ENCODE measurements at regions not wholly inside any gene's neighbourhood (a gene's known extent, or its start where the extent isn't known, plus 50 kb on each side); places are given as distances from the start of the nearest gene placed in this dataset.

DNA sequence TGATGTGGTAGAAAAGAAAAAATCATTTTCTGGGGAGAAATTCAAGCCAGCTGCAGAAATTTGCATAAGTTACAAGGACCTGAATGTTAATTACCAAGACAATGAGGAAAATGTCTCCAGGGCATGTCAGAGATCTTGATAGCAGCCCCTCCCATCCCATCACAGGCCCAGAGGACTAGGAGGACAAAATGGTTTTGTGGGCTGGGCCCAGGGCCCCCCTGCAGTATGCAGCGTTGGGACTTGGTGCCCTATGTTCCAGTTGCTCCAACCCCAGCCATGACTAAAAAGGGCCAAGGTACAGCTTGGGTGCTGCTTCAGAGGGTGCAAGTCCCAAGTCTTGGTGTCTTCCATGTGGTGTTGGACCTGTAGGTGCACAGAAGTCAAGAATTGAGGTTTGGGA, 76.6 kb upstream of the SOX1 start:
- ATAC-seq, result no peak
- in situ Hi-C loops (cut with MboI) (no loop called here), intact Hi-C loops (cut with micrococcal nuclease; ENCODE audit: unreplicated experiment) (no loop called here)
- H3K36me3 ChIP-seq (ENCODE audit: control insufficient read depth in 2 of 2, insufficient read depth in 2 of 2, low read length in 1 of 2), result no peaks in the 10 kb centered on the region
- H3K4me2 ChIP-seq (ENCODE audit: control insufficient read depth, insufficient read depth), result no peak overlapping the region
- no peak overlapping the region for H3K9ac ChIP-seq (ENCODE audit: control insufficient read depth, insufficient read depth, low read length)
- H2AFZ ChIP-seq (ENCODE audit: control insufficient read depth, low read depth, low read length), result no peak overlapping the region
- H3K79me2 ChIP-seq (ENCODE audit: control insufficient read depth, insufficient read depth, low read length), result no peaks in the 10 kb centered on the region
- BruUV-seq (replicated peaks), result no TSS peak
- TF ChIP-seq, protein P1, sequence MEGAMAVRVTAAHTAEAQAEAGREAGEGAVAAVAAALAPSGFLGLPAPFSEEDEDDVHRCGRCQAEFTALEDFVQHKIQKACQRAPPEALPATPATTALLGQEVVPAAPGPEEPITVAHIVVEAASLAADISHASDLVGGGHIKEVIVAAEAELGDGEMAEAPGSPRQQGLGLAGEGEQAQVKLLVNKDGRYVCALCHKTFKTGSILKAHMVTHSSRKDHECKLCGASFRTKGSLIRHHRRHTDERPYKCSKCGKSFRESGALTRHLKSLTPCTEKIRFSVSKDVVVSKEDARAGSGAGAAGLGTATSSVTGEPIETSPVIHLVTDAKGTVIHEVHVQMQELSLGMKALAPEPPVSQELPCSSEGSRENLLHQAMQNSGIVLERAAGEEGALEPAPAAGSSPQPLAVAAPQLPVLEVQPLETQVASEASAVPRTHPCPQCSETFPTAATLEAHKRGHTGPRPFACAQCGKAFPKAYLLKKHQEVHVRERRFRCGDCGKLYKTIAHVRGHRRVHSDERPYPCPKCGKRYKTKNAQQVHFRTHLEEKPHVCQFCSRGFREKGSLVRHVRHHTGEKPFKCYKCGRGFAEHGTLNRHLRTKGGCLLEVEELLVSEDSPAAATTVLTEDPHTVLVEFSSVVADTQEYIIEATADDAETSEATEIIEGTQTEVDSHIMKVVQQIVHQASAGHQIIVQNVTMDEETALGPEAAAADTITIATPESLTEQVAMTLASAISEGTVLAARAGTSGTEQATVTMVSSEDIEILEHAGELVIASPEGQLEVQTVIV (IDR thresholded peaks at IDR 0.05; ENCODE audit: borderline replicate concordance, partially characterized antibody), result no peak
- TF ChIP-seq NFXL1 (IDR thresholded peaks at IDR 0.05; ENCODE audit: borderline replicate concordance) (no peak), TCF12 (IDR thresholded peaks at IDR 0.05; ENCODE audit: low read depth, low read length) (no peak), MYB (IDR thresholded peaks at IDR 0.05; ENCODE audit: borderline replicate concordance, low read depth, low read length) (no peak), SREBF1 (IDR thresholded peaks at IDR 0.05; ENCODE audit: low read length) (no peak), LARP7 (IDR thresholded peaks at IDR 0.05) (no peak), CHD4 (IDR thresholded peaks at IDR 0.05) (no peak), NRF1 (conservative IDR thresholded peaks at IDR 0.05; ENCODE audit: low read depth, low read length) (no peak), ZNF217 (IDR thresholded peaks at IDR 0.05) (no peak), ZNF274 (IDR thresholded peaks at IDR 0.05; ENCODE audit: insufficient read depth, insufficient read length) (no peak), CBFB (IDR thresholded peaks at IDR 0.05; ENCODE audit: low read depth) (no peak)
- TF ChIP-seq, protein P2, sequence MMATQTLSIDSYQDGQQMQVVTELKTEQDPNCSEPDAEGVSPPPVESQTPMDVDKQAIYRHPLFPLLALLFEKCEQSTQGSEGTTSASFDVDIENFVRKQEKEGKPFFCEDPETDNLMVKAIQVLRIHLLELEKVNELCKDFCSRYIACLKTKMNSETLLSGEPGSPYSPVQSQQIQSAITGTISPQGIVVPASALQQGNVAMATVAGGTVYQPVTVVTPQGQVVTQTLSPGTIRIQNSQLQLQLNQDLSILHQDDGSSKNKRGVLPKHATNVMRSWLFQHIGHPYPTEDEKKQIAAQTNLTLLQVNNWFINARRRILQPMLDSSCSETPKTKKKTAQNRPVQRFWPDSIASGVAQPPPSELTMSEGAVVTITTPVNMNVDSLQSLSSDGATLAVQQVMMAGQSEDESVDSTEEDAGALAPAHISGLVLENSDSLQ (IDR thresholded peaks at IDR 0.05), result no peak
- H3K4me3 ChIP-seq, result no peak overlapping the region
- no peaks in the 10 kb centered on the region for H3K27me3 ChIP-seq (replicated peaks in 1 of 2; ENCODE audit: control insufficient read depth in 2 of 2, insufficient read depth in 2 of 2, low read length in 1 of 2)
- ChIA-PET POLR2A (no interaction called here), CTCF (no interaction called here), RAD21 (ENCODE audit: unreplicated experiment) (no interaction called here), SMC1A (ENCODE audit: uncharacterized antibody, unreplicated experiment) (no interaction called here)
- H3K27ac ChIP-seq (ENCODE audit: control insufficient read depth, insufficient read depth), result no peak overlapping the region
- no peaks in the 10 kb centered on the region for H4K20me1 ChIP-seq (ENCODE audit: control insufficient read depth, insufficient read depth)
- no peaks in the 10 kb centered on the region for H3K4me1 ChIP-seq (ENCODE audit: control insufficient read depth, insufficient read depth, low read length)
- 38% methylated on average over 1 of the region's 1 CpG for WGBS (ENCODE audit: insufficient coverage, insufficient replicate concordance, low lambda C conversion rate, missing lambda C conversion rate)
- DNase-seq (ENCODE audit: low read depth, low spot score), result no peak
- no peak for FAIRE-seq
- no peaks in the 10 kb centered on the region; the same call in 2 of the 3 replicates for H3K9me3 ChIP-seq (replicated peaks; ENCODE audit: control insufficient read depth, insufficient read depth, low read length)

All from GM12878 (cell line).